Muscle of leg (tissue), 3 donors: ENCODE measurements at regions not wholly inside any gene's neighbourhood (a gene's known extent, or its start where the extent isn't known, plus 50 kb on each side); places are given as distances from the start of the nearest gene placed in this dataset.

Source experiments
- DNase-seq: peaks from one replicate; pipeline ENCODE4 v3.0.0; 2013
- H3K27ac ChIP-seq: one replicate; pipeline ENCODE4 v1.5.1; 2013; ENCODE audit warnings: mild to moderate bottlenecking, low read length, control low read depth
- H3K27me3 ChIP-seq: one replicate; pipeline ENCODE4 v1.6.1; 2013; ENCODE audit warnings: low read length; ENCODE audit not compliant: control insufficient read depth, insufficient read depth
- H3K36me3 ChIP-seq: one replicate; pipeline ENCODE4 v1.6.1; 2013; ENCODE audit warnings: low read length; ENCODE audit not compliant: control insufficient read depth, insufficient read depth
- H3K4me1 ChIP-seq: one replicate; pipeline ENCODE4 v1.6.1; 2013; ENCODE audit warnings: low read length; ENCODE audit not compliant: control insufficient read depth, insufficient read depth
- H3K4me3 ChIP-seq: one replicate; pipeline ENCODE4 v1.5.1; 2013; ENCODE audit warnings: low read length, control low read depth
- H3K9me3 ChIP-seq: replicated peaks from 2 replicates; pipeline ENCODE4 v1.6.1; 2013; ENCODE audit warnings: low read depth, low read length; ENCODE audit not compliant: control insufficient read depth
- WGBS: methylation state at CpG from one replicate; pipeline ENCODE4 v1.1.5; 2013; ENCODE audit warnings: missing lambda C conversion rate; ENCODE audit not compliant: insufficient coverage; 5-methylcytosine and 5-hydroxymethylcytosine counted together

DNA sequence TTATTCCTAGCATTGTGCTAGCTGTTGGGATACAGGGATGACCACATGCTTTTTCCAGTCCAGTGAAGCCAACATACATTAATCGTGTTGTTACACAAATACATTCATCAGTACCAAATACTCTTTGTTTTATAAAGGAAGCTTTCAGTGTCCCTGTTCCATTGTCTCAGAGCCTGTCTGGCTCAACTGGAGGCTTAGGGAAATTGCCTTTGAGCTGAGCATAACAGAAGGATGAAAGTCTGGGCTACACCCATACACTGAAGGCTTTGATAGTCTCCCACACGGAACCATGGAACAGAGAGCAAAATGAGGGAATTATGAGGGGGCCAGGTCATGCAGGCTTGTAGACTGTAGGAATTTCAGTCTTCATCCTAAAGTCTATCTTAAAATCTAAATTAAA lies 126.4 kb upstream of the KCNQ5 start:
- Histone ChIP-seq H3K4me3 (no peak overlapping the region), H3K27ac (no peak overlapping the region), H3K27me3 (no peaks in the 10 kb centered on the region), H3K36me3 (no peaks in the 10 kb centered on the region), H3K4me1 (no peaks in the 10 kb centered on the region), H3K9me3 (no peaks in the 10 kb centered on the region)
- no peak for DNase-seq
- no CpG with 5 or more reads among the region's 2 CpGs for WGBS

DNA sequence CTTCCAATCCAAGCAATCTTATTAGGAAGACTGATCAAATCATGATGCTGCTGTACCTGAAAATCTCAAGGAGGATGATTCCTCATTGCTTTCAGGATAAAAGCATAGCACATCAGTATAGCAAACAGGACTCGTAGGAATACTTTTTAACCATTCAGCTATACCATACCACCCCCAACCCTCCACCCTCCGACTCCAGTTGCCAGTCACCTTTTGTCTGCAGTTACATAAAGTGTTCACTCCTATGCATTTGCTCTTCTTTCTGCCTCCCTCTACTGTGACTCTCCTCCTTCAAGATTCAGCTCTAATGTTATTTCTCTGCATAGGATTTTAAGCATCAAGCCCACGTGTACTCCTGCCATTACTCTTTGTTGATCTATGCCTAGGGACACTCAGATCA lies 124.7 kb upstream of the KCNQ5 start:
- Histone ChIP-seq H3K36me3 (no peaks in the 10 kb centered on the region), H3K9me3 (no peaks in the 10 kb centered on the region), H3K4me1 (no peaks in the 10 kb centered on the region), H3K27me3 (no peaks in the 10 kb centered on the region), H3K27ac (no peak overlapping the region), H3K4me3 (no peak overlapping the region)
- DNase-seq, result no peak
- 65% methylated on average over 3 of the region's 3 CpGs for WGBS

DNA sequence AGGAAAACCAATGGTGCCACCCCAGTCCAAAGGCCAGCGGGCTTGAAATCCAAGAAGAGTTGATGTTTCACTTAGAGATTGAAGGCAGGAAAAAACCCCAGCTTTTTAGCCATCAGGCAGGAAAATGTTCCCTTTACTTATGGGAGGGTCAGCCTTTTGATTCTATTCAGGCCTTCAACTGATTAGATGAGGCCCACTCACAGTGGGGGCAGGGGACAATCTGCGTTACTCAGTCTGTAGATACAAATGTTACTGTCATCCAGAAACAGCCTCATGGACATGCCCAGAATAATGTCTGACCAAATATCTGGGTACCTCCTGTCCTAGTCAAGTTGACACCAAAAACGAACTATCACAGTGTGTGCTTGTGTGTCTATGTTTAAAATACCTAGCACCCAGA lies 121.2 kb upstream of the KCNQ5 start:
- Histone ChIP-seq H3K27ac (no peak overlapping the region), H3K4me1 (no peaks in the 10 kb centered on the region), H3K9me3 (no peaks in the 10 kb centered on the region), H3K27me3 (no peaks in the 10 kb centered on the region), H3K4me3 (no peak overlapping the region), H3K36me3 (no peaks in the 10 kb centered on the region)
- 100% methylated on average over 2 of the region's 3 CpGs for WGBS
- DNase-seq, result no peak

DNA sequence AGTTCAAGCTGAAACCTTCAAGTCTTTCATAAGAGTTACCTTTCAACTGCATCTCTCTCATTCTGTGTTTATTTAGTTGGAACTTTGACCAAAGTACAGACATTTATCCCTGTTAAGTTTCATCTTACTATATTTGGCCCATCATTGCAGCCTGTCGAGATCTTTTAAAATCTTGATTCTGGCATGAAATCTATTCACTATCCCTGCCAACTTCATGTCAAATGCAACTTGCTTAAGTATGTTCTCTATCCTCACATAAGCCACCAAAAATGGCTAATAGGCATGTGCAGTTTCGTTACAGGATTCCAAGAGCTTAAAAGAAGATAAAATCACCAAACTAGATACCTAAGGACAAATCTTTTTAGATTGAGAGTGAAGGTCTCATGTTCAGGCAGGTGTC lies 117.5 kb upstream of the KCNQ5 start:
- Histone ChIP-seq H3K9me3 (no peaks in the 10 kb centered on the region), H3K27me3 (no peaks in the 10 kb centered on the region), H3K4me3 (no peak overlapping the region), H3K27ac (no peak overlapping the region), H3K36me3 (no peaks in the 10 kb centered on the region), H3K4me1 (no peaks in the 10 kb centered on the region)
- DNase-seq, result no peak
- WGBS, result 57% methylated on average over 1 of the region's 2 CpGs

DNA sequence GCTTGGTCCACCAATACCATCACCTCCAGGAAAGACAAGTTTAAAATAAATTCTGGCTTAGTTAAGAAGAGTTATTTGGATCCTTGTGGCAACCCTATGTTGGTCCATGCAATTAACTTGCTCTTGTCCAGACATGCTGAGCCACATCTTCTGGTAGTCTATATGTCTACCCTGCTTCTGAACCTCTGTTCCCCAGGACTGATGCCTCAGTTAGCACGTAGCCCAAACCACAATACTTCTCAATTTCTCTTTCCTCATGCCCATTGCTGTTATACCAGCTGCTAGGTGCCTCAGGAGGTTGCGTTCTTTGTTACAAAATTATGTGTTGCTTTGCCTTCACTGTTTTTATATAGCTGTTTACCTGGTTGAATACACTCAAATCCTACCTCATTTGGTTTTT lies 116.4 kb upstream of the KCNQ5 start:
- 57% methylated on average over 1 of the region's 2 CpGs for WGBS
- Histone ChIP-seq H3K4me3 (no peak overlapping the region), H3K4me1 (no peaks in the 10 kb centered on the region), H3K27ac (no peak overlapping the region), H3K27me3 (no peaks in the 10 kb centered on the region), H3K36me3 (no peaks in the 10 kb centered on the region), H3K9me3 (no peaks in the 10 kb centered on the region)
- DNase-seq, result no peak

DNA sequence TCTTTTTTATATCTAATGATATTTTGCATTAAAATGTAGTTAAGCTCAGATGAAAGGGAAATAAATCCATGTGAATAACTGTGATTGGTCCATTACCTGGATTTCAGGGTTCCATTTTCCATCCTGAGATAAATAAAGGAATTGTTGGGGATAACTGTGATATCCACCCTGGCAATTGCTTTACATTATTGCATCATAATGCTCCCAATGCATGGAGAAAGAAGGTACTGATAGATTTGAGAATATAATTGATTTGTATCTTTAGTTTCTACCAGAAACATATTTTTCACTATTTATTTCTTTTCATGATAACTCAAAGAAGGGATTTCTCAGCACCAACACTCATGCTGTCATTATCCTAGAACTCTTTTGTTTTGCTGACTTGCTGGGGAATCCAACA lies 102.0 kb upstream of the KCNQ5 start:
- Histone ChIP-seq H3K4me3 (no peak overlapping the region), H3K27ac (no peak overlapping the region), H3K27me3 (no peaks in the 10 kb centered on the region), H3K4me1 (no peaks in the 10 kb centered on the region), H3K9me3 (no peaks in the 10 kb centered on the region), H3K36me3 (no peaks in the 10 kb centered on the region)
- no peak for DNase-seq

DNA sequence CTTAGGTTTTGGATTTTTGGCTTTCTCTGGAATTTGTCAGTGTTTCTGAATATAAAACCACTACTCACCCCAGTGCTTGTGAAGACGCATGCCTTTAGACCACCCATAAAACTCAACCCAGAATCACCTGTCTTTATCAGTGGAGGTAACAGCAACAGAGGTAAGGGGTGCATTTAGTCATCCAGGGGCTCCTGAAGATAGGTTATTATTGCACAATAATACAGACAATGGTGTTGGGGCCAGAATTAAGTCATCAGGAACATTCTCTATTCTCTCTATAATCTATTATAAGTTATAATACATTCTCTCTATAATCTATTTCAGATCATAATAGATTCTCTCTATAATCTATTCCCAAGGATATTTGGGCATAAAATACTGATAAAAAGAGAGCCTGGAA lies 100.2 kb upstream of the KCNQ5 start:
- Histone ChIP-seq H3K4me1 (no peaks in the 10 kb centered on the region), H3K9me3 (no peaks in the 10 kb centered on the region), H3K36me3 (no peaks in the 10 kb centered on the region), H3K27ac (no peak overlapping the region), H3K4me3 (no peak overlapping the region), H3K27me3 (no peaks in the 10 kb centered on the region)
- no CpG with 5 or more reads among the region's 1 CpG for WGBS
- DNase-seq, result no peak

DNA sequence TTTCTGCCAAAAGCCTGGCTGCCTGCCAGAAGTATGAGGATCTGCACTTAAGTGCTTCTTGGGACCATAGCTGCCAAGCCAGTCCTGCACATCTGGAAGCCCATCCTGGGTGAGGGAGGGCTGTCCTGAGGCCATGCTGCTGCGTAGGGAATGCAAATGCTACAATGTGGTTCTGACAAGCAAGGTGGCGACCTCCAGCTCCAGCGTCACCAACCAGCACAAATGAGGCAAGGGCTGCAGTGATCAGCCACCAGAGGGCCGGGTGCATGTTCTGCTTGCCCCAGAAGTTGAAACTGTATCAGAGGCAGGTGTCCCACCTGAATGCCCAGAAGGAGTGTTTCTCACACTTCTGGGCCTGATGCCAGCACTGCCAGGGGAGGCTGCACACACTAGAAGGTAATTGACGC lies 99.1 kb upstream of the KCNQ5 start:
- Histone ChIP-seq H3K4me3 (no peak overlapping the region), H3K27me3 (no peaks in the 10 kb centered on the region), H3K36me3 (no peaks in the 10 kb centered on the region), H3K9me3 (no peaks in the 10 kb centered on the region), H3K4me1 (no peaks in the 10 kb centered on the region), H3K27ac (no peak overlapping the region)
- 66% methylated on average over 5 of the region's 5 CpGs for WGBS
- DNase-seq, result no peak

DNA sequence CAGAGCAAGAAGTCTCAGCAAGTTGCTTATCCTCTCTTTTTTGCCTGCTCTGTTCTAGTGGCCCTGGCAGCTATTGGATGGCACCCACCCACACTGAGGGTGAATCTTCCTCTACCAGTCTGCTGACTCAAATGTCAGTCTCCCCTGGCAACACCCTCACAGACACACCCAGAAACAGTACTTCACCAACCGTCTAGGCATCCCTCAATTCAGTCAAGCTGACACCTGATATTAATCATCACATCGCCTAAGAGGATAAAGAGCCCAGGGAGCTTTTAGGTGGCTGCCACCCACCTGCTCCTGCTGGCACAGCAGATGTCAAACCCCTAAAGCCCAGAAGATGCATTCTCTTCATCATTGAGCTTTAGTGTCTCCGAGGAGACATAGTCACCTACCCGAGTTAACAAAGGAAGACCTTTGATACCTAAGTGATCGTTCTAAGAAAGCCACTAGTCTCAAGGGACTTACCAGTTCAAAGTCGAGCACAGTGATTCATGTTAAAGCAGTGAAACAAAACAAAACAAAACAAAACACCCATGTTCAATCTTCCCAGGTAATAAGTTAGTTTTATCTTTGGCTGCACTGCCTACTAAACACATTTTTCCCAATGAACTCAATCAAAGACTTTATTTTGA lies 97.7 kb upstream of the KCNQ5 start:
- WGBS, result 71% methylated on average over 4 of the region's 6 CpGs

DNA sequence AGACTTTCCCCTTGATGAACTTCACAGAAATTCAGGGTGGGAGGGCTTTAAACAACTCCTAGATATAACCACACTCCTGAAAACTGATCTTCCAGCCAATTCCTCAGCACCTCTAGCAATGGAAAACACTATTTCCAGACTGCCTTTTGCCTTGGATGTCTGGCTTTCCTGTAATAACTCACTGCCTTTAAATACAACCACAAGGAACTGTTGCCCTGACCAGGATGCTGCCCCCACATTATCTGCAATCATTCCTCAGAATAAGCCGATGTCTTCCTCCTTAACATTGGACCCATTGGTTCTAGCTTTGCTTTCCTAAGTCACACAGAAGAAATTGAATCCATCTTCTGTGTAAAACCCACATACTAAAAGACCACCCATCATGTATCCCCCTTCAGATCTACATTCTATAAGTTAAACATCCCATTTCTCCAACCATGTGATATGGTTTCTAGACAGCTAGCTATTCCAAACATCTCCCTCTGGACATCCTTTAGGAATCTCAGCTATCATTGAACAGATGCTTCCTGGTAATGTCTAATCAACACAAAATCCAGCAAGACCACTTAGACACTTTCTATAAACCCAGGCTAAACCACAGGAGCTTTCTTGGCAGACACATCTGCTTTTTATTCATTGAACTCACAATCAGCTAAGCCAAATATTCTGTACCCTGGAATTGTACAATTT lies 95.9 kb upstream of the KCNQ5 start:
- H3K9me3 ChIP-seq, result no peaks in the 10 kb centered on the region
- no peak for DNase-seq
- no peak overlapping the region for H3K4me3 ChIP-seq
- no peak overlapping the region for H3K27ac ChIP-seq
- no peaks in the 10 kb centered on the region for H3K36me3 ChIP-seq
- WGBS, result 90% methylated on average over 1 of the region's 1 CpG
- no peaks in the 10 kb centered on the region for H3K27me3 ChIP-seq
- H3K4me1 ChIP-seq, result no peaks in the 10 kb centered on the region

More for the DNA sequence above, 97.7 kb upstream of the KCNQ5 start:
- H3K27ac ChIP-seq, result no peak overlapping the region
- no peak overlapping the region for H3K4me3 ChIP-seq
- H3K9me3 ChIP-seq, result no peaks in the 10 kb centered on the region
- no peaks in the 10 kb centered on the region for H3K27me3 ChIP-seq
- H3K36me3 ChIP-seq, result no peaks in the 10 kb centered on the region
- no peaks in the 10 kb centered on the region for H3K4me1 ChIP-seq
- no peak for DNase-seq

DNA sequence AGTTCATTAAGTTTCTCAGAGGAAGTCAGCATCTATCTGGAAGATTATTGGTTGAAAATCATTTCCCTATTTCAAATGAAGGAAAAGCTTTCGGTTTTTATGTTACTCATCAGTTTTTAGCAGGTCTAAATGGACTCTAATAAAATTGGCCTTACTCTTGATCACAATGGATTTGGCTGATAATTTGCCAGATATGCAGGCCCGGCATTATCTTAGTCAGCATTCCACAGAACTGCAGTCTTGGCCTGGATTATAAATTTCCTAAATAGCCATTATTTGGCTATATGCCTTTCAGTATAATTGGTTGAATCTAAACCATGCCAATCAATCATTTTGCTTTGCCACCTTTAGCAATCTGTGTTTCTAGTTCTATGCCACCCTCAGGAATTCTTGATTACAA lies 91.7 kb upstream of the KCNQ5 start:
- no peaks in the 10 kb centered on the region for H3K9me3 ChIP-seq
- DNase-seq, result no peak
- no peaks in the 10 kb centered on the region for H3K4me1 ChIP-seq
- H3K36me3 ChIP-seq, result no peaks in the 10 kb centered on the region
- H3K27ac ChIP-seq, result no peak overlapping the region
- H3K27me3 ChIP-seq, result no peaks in the 10 kb centered on the region
- WGBS, result no CpG with 5 or more reads among the region's 2 CpGs
- H3K4me3 ChIP-seq, result no peak overlapping the region
